Heart left ventricle (tissue), 13 donors: ENCODE measurements at regions not wholly inside any gene's neighbourhood (a gene's known extent, or its start where the extent isn't known, plus 50 kb on each side); places are given as distances from the start of the nearest gene placed in this dataset.

Source experiments
- POLR2A ChIP-seq, 2 donors: fragments of 450-650 bp; IDR thresholded peaks; one replicate each; pipeline ENCODE4 v1.6.1; 2017; ENCODE audit warnings: antibody characterized with exemption in 2 of 2, mild to moderate bottlenecking in 2 of 2, moderate library complexity in 2 of 2
- TF ChIP-seq, protein P1 (sequence below), 12 donors: fragments of 200-600 bp; sonication (generic) in 4 of 12; IDR thresholded peaks; one replicate each; pipeline versions ENCODE4 v1.5.0 to v1.8.0; 2018 to 2022; ENCODE audit warnings: antibody characterized with exemption in 12 of 12, mild to moderate bottlenecking in 5 of 12
- donor health status: ischemic (EF 13 %, LVEDD 7.1; RV severe dilation, severe dysfunction).
- donor health status: DM: no; HTN: yes; CAD: no.
- donor health status: DM: no; HTN: no; CAD: no.
- donor health status: ischemic (EF 25% LVEDD 6.9; RV normal size, moderate dysfunction).
- donor health status: ischemic (EF 25% LVEDD 5.7; RV mildly dilated, moderate dysfunction).
- donor health status: ischemic (EF 35%, LVEDD 5.7; RV mildly dilated, moderate dysfunction).
- donor health status: nonischemic (EF 11% LVEDD 7.7; RV severe dilation, severe dysfunction).
- donor health status: DM: yes; HTN: yes; CAD: no.
- donor health status: PGD.
- donor health status: ischemic (EF 29% LVEDD 5.4; RV normal size, mild dysfunction).
- donor health status: nonischemic (EF 23%, LVEDD 6.1; RV moderate dilation, normal function).

DNA sequence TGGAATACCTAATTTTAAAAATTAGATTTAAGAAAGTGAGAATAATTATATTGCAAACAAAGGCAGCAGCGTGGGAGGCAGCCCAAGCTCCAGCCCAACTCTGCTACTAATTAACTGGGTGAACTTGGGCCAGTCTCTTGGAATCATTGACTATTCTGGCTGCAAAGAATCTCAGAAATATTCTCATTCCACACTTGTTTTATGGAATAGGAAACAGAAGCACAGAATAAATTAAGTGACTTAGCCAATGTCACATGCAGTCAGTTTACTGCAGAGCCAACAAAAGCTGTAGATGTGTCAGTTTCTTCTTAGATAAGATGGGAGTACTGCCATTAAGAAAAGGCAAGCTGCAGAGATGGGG, 132.6 kb upstream of the FAM9B start:
- TF ChIP-seq, protein P1, sequence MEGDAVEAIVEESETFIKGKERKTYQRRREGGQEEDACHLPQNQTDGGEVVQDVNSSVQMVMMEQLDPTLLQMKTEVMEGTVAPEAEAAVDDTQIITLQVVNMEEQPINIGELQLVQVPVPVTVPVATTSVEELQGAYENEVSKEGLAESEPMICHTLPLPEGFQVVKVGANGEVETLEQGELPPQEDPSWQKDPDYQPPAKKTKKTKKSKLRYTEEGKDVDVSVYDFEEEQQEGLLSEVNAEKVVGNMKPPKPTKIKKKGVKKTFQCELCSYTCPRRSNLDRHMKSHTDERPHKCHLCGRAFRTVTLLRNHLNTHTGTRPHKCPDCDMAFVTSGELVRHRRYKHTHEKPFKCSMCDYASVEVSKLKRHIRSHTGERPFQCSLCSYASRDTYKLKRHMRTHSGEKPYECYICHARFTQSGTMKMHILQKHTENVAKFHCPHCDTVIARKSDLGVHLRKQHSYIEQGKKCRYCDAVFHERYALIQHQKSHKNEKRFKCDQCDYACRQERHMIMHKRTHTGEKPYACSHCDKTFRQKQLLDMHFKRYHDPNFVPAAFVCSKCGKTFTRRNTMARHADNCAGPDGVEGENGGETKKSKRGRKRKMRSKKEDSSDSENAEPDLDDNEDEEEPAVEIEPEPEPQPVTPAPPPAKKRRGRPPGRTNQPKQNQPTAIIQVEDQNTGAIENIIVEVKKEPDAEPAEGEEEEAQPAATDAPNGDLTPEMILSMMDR (IDR thresholded peaks at IDR 0.05): no peak
- no peak for TF ChIP-seq POLR2A (IDR thresholded peaks at IDR 0.05)
